NCI-H2107 treated with DMSO at 0.1 percent for 48 hours (cell line): ENCODE measurements at regions not wholly inside any gene's neighbourhood (a gene's known extent, or its start where the extent isn't known, plus 50 kb on each side); places are given as distances from the start of the nearest gene placed in this dataset.
"Not testable (repeated sequence)": the region's sequence is repeated elsewhere in the genome, so short reads cannot be mapped to it uniquely, and the experiment has no call there.

Experiments
- DNase-seq: peaks from one replicate; lab custom pipeline; 2025; ENCODE audit not compliant: unreplicated experiment; lab: John Stamatoyannopoulos, UW

GRCh38 chr1:8230292-8230621 is 87.7 kb upstream of the SLC45A1 start:
- no peak for DNase-seq

DNA sequence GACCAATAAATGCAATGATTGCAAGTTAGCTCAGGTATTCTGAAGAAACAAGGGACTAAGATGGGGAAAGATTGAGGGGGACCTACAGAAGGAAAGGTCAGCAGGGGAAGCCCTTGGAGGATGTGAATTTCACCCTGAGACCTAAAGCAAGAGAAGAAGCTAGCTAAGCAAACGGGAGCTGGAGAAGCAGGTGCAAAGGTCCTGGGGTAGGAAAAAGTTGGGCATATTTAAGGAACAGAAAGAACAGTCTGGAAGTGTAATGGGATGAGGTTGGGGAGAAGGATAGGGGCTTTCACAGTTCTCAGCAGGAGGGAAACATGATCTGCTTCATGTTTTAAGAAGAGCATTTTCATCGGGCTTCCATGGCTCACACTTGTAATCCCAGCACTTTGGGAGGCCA is 89.7 kb upstream of the SLC45A1 start:
- DNase-seq, result no peak

DNA sequence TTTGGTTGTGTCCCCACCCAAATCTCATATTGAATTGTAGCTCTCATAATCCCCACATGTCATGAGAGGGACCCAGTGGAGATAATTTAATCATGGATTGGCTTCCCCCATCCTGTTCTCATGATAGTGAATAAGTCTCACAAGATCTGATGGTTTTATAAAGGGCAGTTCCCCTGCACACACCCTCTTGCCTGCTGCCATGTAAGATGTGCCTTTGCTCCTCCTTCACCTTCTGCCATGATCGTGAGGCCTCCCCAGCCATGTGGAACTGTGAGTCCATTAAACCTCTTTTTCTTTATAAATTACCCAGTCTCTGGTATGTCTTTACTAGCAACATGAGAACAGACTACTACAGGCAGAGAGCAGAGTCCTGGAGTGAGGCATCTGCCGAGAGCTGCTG is 90.2 kb upstream of the SLC45A1 start:
- not testable (repeated sequence) for DNase-seq

- no peak for DNase-seq
Observed at GRCh38 chr1:8226747-8227146, 91.2 kb upstream of the SLC45A1 start.

- not testable (repeated sequence) for DNase-seq
Observed at GRCh38 chr1:8226024-8226423, 91.9 kb upstream of the SLC45A1 start.

- no peak for DNase-seq
Observed at GRCh38 chr1:8223526-8223925, 94.4 kb upstream of the SLC45A1 start.

- no peak for DNase-seq
Observed at GRCh38 chr1:8222789-8223188, 95.1 kb upstream of the SLC45A1 start.

GRCh38 chr1:8219530-8219929 is 98.4 kb upstream of the SLC45A1 start:
- DNase-seq, result no peak

- DNase-seq, result no peak
Observed at GRCh38 chr1:8218351-8219092, 99.4 kb upstream of the SLC45A1 start.

DNA sequence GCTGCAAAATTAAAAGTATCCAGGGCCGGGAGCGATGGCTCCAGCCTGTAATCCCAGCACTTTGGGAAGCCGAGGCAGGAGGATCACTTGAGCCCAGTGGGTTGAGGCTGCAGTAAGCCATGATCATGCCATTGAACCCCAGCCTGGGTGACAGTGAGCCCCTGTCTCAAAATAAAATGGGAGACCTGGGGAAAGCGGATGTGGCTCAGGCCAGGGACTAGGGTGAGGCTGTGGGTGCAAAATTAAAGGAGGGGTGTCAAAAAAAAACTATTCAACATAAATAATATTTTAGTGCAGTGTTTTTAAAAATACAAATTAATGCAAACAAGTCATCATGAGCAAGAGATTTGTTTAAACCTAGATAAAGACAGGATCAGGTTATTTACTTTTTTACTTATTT is 100.1 kb upstream of the SLC45A1 start:
- no peak for DNase-seq

DNA sequence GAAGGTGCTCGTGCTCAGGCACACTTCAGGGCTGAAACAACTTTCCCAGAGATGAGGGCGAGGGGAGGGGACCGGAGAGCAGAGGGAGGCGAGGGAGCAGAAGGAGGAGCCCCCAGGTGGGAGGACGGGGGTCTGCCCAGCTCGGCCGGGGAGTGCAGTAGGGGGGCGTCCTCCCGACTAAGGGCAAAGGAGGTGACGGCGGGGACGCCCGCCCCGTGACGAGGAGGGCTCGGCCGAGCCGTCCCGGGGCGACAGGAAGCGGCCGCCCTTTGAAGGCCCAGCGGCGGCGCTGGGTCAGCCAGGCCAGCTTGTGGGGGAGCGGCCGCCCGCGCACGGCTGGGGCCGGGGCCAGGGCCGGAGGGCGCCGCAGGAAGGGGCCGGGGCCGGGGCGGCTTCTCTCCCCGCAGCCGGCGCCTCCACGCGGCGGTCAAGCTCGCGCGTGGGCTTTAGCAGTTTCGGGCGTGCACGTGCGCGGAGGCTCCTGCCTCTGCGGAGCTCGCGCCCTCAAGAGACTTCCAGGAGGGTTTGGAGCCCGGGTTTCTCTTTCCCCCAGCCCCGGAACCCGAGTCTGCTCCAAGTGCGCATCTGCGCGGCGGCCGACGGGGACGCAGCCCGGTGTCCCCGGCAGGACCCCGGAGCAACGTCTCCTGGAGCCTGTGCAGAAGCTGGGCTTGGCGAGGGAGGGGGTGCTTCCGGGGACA is 100.8 kb upstream of the SLC45A1 start:
- DNase-seq, result no peak

DNA sequence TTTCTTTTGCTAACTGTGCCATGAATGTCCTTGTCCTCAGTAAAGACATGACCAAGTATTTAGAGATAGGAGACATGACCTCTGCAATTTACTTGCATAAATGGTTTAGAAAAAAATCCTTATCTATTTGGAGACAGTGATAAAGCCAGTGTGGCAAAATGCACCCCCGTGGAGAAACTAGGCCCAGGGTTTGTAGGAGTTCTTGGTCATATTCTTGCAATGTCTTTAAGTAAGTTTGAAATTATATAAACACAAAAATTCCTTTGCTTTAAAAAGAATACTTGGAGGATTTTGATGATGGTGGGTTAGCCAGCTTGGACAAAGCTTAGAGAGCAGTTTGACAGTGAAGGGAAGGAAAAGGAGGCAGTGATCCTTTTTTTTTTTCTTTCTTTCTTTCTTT is 101.9 kb upstream of the SLC45A1 start:
- no peak for DNase-seq

DNA sequence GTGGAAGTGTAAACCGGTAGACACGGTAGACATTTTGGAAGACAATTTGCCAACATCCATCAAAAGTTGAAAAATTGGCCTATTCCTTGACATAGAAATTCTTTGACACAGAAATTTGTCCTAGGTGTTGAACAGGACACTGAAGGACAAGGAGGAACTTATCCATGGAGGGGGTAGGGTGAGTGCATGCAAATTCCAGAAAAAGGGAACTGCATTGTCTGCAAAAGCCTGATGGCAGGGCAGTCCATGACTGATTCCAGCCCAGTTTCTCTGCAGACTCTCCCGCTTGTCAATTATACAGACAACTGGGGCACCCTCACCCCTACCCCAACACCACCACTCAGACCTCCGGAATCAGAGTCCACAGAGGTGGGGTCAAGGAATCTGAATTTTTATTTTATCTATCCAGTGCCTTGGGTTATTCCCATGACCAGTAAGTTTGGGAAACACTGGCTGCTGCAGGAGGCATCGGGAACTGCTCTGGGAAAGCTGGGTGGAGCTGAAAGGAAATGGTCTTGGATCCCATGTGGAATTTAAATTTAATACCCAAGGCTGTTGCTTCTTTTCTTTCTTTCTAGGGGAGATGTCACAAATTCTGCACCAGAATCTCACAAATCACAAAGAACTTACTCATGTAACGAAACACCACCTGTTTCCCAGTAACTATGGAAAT is 103.3 kb upstream of the SLC45A1 start:
- no peak for DNase-seq

- no peak for DNase-seq
Observed at GRCh38 chr1:8213676-8214075, 104.2 kb upstream of the SLC45A1 start.

DNA sequence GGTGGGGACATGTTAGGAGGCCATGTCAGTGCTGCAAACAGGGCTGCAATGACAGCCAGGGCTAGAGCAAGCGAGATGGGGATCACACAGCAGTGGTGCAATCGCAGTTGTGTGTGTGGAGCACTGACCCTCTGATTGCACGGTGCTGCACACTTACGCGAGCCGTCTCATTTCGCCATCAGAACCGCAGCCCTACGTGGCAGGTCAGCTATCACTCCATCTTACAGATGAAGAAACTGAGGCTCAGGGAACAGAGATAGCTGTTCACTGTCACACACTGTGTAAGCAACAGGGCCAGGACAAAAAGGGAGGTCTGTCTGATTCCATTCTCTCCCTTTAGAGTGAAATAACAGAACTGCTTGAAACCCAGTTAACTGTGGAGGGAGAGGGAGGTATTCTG is 104.8 kb upstream of the SLC45A1 start:
- no peak for DNase-seq

GRCh38 chr1:8212580-8213031 is 105.3 kb upstream of the SLC45A1 start:
- DNase-seq, result no peak

DNA sequence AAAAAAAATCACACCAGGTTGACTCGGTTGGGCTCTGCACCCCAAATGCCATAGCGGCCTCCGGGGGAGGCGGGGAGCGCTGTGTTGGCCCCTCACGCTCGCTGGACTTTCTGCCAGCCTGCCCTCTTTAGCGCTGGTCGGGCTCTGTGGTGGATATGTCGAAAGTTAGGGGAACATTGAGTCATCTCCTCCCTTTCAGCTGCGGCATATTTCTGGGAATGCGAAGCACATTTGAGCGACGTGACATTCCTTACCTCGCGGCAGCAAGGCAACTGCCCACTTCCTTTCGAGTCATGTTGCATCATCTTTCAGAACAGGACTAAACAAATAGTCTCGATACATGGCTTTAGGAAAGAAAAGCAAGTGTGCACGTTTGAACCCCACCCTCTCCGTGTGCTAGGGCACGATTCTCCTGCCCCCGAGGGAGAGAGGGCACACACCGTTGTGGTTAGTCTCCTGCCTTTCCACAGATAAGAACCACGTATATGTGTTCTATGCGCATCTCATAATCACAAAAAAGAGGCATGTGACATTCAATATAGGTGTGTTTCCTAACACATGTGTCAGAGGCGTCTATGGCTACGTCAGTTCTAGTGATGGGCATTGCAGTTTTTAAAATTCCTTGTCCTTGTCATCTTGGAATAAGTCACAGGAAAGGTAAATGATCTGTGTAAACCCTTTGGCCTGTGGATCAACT is 105.9 kb upstream of the SLC45A1 start:
- no peak for DNase-seq

- DNase-seq, result no peak
Observed at GRCh38 chr1:8211251-8211882, 106.5 kb upstream of the SLC45A1 start.

GRCh38 chr1:8207202-8207601 is 110.7 kb upstream of the SLC45A1 start:
- DNase-seq, result no peak

DNA sequence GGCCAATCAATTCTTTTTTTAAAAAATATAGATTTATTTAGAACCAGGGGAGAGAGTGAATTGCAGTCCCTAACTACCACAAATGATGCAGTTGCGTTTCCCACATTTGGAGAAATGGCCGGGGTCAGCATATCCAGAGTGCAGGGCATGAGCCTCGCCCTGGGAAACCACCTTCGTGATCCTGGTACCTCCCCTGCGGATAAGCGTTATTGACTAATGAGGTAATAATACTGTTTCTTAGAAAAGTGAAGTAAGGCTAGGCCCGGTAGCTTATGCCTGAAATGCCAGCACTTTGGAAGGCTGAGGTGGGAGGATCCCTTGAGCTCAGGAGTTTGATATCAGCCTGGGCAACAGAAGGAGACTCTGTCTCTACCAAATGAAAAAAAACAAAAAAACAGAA is 111.5 kb upstream of the SLC45A1 start:
- DNase-seq, result no peak

DNA sequence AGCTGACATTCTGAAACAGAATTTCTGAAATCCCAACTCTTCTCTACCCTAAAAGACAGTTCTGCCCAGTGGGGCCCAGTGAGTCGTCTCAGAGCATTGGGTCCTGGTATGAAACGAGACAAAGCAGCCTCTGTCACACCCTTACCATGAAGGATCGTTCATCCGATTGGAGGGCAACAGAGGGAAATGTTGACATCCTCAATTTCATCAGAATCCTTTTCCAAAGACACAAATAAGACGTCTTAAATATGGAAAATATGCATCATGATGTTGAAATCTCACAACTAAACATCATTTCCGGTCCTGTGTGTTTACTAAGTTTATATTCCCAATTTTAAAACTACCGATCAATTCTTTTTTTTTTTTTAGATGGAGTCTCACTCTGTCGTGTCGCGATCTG is 112.1 kb upstream of the SLC45A1 start:
- DNase-seq, result no peak
